HEK293 (cell line): ENCODE measurements at regions not wholly inside any gene's neighbourhood (a gene's known extent, or its start where the extent isn't known, plus 50 kb on each side); places are given as distances from the start of the nearest gene placed in this dataset.
"Not testable (repeated sequence)": the region's sequence is repeated elsewhere in the genome, so short reads cannot be mapped to it uniquely, and the experiment has no call there.

Experiments
- CTCF ChIA-PET: fragments of 350-600 bp; formaldehyde crosslinking; extraction: SDS; loops from one replicate; lab custom pipeline; 2021; ENCODE audit warnings: antibody characterized with exemption; lab: Yijun Ruan, JAX
- POLR2A ChIA-PET: fragments of 300-600 bp; formaldehyde crosslinking; extraction: SDS; loops from one replicate; lab custom pipeline; 2020; ENCODE audit warnings: antibody characterized with exemption, inconsistent platforms; lab: Yijun Ruan, JAX
- H3K27ac ChIP-seq: fragments of 200-500 bp; sonication (Bioruptor generic); 2 replicates; pipeline ENCODE4 v1.5.1; 2014; ENCODE audit warnings: low read depth, low read length, control low read depth, inconsistent platforms; ENCODE audit errors: extremely low read depth
- H3K36me3 ChIP-seq, 2 experiments: fragments of 200-500 bp in 1 of 2; sonication (Bioruptor generic) in 1 of 2; 1 replicate in 1 of 2; 2 replicates in 1 of 2; pipeline ENCODE4 v1.5.1; 2014 to 2017; ENCODE audit warnings: inconsistent platforms in 2 of 2, low read length in 2 of 2; ENCODE audit not compliant: control insufficient read depth in 2 of 2, insufficient read depth in 1 of 2
- H3K4me1 ChIP-seq: fragments of 200-500 bp; sonication (Bioruptor generic); 2 replicates; pipeline ENCODE4 v1.5.1; 2014; ENCODE audit warnings: mild to moderate bottlenecking, low read length, inconsistent platforms; ENCODE audit not compliant: control insufficient read depth, insufficient read depth
- H3K4me3 ChIP-seq: 2 replicates; pipeline ENCODE4 v1.5.1; 2011; ENCODE audit warnings: low read depth, mild to moderate bottlenecking, control low read depth, low read length, moderate library complexity
- H3K9me3 ChIP-seq: fragments of 200-500 bp; sonication (Bioruptor generic); 2 replicates; pipeline ENCODE4 v1.5.1; 2014; ENCODE audit warnings: low read depth, low read length, inconsistent platforms; ENCODE audit not compliant: control insufficient read depth, insufficient read depth
- YY1 ChIP-seq: fragments of 450-650 bp; formaldehyde crosslinking; IDR thresholded peaks from 2 replicates; pipeline ENCODE4 v1.5.1; 2018; ENCODE audit warnings: missing biosample characterization, missing genetic modification characterization
- ZBTB20 ChIP-seq: fragments of 450-650 bp; formaldehyde crosslinking; IDR thresholded peaks from 2 replicates; pipeline ENCODE4 v1.5.1; 2016; ENCODE audit warnings: missing biosample characterization, missing genetic modification characterization
- ZBTB7A ChIP-seq: fragments of 450-650 bp; formaldehyde crosslinking; IDR thresholded peaks from 2 replicates; pipeline ENCODE4 v1.5.1; 2016; ENCODE audit warnings: low read depth, missing biosample characterization, missing genetic modification characterization
- ZNF114 ChIP-seq: fragments of 450-650 bp; formaldehyde crosslinking; IDR thresholded peaks from 2 replicates; pipeline ENCODE4 v1.5.0; 2017; ENCODE audit warnings: missing biosample characterization, missing genetic modification characterization
- ZNF138 ChIP-seq: fragments of 450-650 bp; formaldehyde crosslinking; IDR thresholded peaks from 2 replicates; pipeline ENCODE4 v1.5.1; 2016; ENCODE audit warnings: missing biosample characterization, missing genetic modification characterization, borderline replicate concordance
- ZNF2 ChIP-seq: fragments of 450-650 bp; formaldehyde crosslinking; IDR thresholded peaks from 2 replicates; pipeline ENCODE4 v1.5.1; 2016; ENCODE audit warnings: missing biosample characterization, missing genetic modification characterization
- ZNF623 ChIP-seq: fragments of 450-650 bp; formaldehyde crosslinking; IDR thresholded peaks from 2 replicates; pipeline ENCODE4 v1.5.1; 2016; ENCODE audit warnings: missing biosample characterization, missing genetic modification characterization
- ZNF624 ChIP-seq: fragments of 450-650 bp; formaldehyde crosslinking; IDR thresholded peaks from 2 replicates; pipeline ENCODE4 v1.5.1; 2017; ENCODE audit warnings: missing biosample characterization, missing genetic modification characterization
- TF ChIP-seq, protein P1 (sequence below): fragments of 450-650 bp; formaldehyde crosslinking; IDR thresholded peaks from 2 replicates; pipeline ENCODE4 v1.5.1; 2016; ENCODE audit warnings: missing biosample characterization, missing genetic modification characterization
- TF ChIP-seq, protein P2 (sequence below): fragments of 450-650 bp; formaldehyde crosslinking; IDR thresholded peaks from 2 replicates; pipeline ENCODE4 v1.5.1; 2016; ENCODE audit warnings: missing biosample characterization, missing genetic modification characterization
- TF ChIP-seq, protein P3 (sequence below): fragments of 450-650 bp; formaldehyde crosslinking; IDR thresholded peaks from 2 replicates; pipeline ENCODE4 v1.5.1; 2016; ENCODE audit warnings: missing biosample characterization, missing genetic modification characterization
- TF ChIP-seq, protein P4 (sequence below): fragments of 450-650 bp; formaldehyde crosslinking; IDR thresholded peaks from 2 replicates; pipeline ENCODE4 v1.5.1; 2017; ENCODE audit warnings: missing biosample characterization, missing genetic modification characterization

DNA sequence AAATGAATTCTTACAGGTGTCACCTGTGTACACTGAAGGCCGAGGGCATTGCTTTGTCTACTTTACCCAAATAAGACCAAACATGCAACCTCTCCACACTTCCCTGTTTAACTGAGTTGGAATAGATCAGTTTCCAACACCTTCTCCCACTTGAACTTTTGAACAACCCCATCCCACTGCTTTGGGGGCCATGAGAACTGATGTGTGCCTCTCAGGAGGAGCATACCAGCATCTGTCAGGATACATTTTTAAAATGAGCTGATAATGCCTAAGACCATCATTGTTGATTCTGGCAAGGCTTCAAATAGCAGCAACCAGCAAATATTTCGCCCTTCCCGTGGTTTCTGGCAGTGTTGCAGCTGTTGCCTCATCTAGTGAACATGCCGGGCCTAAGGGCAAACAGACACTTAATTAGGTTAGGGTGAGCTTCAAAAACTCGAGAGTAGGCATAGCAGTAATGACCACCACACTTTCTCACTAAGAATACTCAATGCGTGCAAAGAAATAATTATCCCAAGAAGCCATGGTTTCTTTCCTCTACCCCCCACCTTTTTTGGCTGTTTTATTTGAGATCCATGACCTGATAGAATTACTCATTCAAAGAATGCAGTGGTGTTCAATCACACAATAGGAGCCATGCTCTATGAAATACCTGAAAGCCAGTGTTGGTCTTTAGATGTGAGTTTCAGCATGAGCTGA lies 63.7 kb downstream of the MAP10 start (continued):
- TF ChIP-seq ZBTB20, result peak; percentile 16; the same call in 1 of the 2 replicates
- TF ChIP-seq, all 188 proteins: peak for 79

DNA sequence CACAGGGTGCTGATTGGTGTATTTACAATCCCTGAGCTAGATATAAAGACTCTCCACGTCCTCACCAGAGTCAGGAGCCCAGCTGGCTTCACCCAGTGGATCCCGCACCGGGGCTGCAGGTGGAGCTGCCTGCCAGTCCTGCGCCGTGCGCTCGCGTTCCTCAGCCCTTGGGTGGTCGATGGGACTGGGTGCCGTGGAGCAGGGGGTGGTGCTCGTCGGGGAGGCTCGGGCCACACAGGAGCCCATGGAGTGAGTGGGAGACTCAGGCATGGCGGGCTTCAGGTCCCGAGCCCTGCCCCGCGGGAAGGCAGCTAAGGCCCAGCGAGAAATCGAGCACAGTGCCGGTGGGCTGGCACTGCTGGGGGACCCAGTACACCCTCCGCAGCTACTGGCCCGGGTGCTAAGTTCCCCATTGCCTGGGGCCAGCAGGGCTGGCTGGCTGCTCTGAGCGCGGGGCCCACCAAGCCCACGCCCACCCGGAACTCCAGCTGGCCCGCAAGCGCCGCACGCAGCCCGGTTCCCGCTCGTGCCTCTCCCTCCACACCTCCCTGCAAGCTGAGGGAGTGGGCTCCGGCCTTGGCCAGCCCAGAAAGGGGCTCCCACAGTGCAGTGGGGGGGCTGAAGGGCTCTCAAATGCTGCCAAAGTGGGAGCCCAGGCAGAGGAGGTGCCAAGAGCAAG lies 66.2 kb downstream of the MAP10 start:
- not testable (repeated sequence) for H3K27ac ChIP-seq, H3K9me3 ChIP-seq, H3K4me3 ChIP-seq, H3K36me3 ChIP-seq
- ChIA-PET CTCF (interaction anchor here (0.6 kb wide), 1 partner anchor 223 kb away, joined by 3 read pairs; no protein-coding TSS in a partner anchor), POLR2A (interaction anchor here (0.6 to 1.2 kb wide), 2 partner anchors 8 to 200 kb away, joined by 3 to 13 read pairs; no protein-coding TSS in a partner anchor)
- peaks cover 11% of the 10 kb centered on the region for H3K4me1 ChIP-seq
- TF ChIP-seq, protein P1, sequence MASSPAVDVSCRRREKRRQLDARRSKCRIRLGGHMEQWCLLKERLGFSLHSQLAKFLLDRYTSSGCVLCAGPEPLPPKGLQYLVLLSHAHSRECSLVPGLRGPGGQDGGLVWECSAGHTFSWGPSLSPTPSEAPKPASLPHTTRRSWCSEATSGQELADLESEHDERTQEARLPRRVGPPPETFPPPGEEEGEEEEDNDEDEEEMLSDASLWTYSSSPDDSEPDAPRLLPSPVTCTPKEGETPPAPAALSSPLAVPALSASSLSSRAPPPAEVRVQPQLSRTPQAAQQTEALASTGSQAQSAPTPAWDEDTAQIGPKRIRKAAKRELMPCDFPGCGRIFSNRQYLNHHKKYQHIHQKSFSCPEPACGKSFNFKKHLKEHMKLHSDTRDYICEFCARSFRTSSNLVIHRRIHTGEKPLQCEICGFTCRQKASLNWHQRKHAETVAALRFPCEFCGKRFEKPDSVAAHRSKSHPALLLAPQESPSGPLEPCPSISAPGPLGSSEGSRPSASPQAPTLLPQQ (tag by site-specific recombination), result 0 out of 2 replicates have a peak, but pooled peaks have one; percentile 24

DNA sequence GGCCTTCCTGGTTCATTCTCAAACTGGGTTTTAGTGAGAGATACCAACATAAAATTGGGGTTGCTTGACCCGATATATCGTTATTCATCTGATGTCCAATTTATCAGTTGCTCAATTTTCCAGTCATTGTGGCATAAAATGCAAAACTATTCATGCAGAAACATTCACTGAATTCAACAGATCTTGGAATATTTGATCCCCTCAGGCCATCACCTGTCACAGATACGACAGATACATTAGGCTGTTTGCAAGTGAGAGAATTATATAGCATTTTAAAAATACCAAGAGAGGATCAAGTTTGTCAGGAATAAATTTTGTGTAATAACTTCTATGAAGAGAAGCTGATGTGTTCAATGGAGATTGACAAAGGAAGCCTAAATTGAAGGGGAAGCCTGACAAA lies 67.1 kb downstream of the MAP10 start:
- ChIA-PET POLR2A (no interaction called here), CTCF (interaction anchor here (1.0 to 1.6 kb wide), 2 partner anchors 12 to 77 kb away, joined by 3 to 4 read pairs; no protein-coding TSS in a partner anchor)
- TF ChIP-seq ZBTB7A (no peak), ZNF114 (tag by site-specific recombination) (no peak), ZNF2 (tag by site-specific recombination) (no peak), YY1 (tag by site-specific recombination) (no peak), ZNF623 (tag by site-specific recombination) (no peak), ZNF624 (no peak), ZNF138 (tag by site-specific recombination) (no peak)
- TF ChIP-seq, protein P2, sequence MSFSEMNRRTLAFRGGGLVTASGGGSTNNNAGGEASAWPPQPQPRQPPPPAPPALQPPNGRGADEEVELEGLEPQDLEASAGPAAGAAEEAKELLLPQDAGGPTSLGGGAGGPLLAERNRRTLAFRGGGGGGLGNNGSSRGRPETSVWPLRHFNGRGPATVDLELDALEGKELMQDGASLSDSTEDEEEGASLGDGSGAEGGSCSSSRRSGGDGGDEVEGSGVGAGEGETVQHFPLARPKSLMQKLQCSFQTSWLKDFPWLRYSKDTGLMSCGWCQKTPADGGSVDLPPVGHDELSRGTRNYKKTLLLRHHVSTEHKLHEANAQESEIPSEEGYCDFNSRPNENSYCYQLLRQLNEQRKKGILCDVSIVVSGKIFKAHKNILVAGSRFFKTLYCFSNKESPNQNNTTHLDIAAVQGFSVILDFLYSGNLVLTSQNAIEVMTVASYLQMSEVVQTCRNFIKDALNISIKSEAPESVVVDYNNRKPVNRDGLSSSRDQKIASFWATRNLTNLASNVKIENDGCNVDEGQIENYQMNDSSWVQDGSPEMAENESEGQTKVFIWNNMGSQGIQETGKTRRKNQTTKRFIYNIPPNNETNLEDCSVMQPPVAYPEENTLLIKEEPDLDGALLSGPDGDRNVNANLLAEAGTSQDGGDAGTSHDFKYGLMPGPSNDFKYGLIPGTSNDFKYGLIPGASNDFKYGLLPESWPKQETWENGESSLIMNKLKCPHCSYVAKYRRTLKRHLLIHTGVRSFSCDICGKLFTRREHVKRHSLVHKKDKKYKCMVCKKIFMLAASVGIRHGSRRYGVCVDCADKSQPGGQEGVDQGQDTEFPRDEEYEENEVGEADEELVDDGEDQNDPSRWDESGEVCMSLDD (tag by site-specific recombination), result no peak
- TF ChIP-seq, protein P3, sequence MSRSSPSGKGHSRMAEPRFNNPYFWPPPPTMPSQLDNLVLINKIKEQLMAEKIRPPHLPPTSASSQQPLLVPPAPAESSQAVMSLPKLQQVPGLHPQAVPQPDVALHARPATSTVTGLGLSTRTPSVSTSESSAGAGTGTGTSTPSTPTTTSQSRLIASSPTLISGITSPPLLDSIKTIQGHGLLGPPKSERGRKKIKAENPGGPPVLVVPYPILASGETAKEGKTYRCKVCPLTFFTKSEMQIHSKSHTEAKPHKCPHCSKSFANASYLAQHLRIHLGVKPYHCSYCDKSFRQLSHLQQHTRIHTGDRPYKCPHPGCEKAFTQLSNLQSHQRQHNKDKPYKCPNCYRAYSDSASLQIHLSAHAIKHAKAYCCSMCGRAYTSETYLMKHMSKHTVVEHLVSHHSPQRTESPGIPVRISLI (tag by site-specific recombination), result no peak
- TF ChIP-seq, protein P4, sequence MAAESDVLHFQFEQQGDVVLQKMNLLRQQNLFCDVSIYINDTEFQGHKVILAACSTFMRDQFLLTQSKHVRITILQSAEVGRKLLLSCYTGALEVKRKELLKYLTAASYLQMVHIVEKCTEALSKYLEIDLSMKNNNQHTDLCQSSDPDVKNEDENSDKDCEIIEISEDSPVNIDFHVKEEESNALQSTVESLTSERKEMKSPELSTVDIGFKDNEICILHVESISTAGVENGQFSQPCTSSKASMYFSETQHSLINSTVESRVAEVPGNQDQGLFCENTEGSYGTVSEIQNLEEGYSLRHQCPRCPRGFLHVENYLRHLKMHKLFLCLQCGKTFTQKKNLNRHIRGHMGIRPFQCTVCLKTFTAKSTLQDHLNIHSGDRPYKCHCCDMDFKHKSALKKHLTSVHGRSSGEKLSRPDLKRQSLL (tag by site-specific recombination), result no peak
- H3K4me3 ChIP-seq, result no peak overlapping the region
- peaks cover 11% of the 10 kb centered on the region for H3K4me1 ChIP-seq
- no peak overlapping the region for H3K27ac ChIP-seq
- no peaks in the 10 kb centered on the region for H3K36me3 ChIP-seq
- H3K9me3 ChIP-seq, result no peaks in the 10 kb centered on the region
